A549 (cell line): ENCODE measurements at regions not wholly inside any gene's neighbourhood (a gene's known extent, or its start where the extent isn't known, plus 50 kb on each side); places are given as distances from the start of the nearest gene placed in this dataset.

Experiments
- ATOH8 ChIP-seq: fragments of 250-450 bp; sonication (Bioruptor Pico); IDR thresholded peaks from 2 replicates; pipeline ENCODE4 v1.5.0; 2020; ENCODE audit warnings: low read depth, mild to moderate bottlenecking, moderate library complexity
- CEBPB ChIP-seq, 2 experiments: fragments of >200 bp in 1 of 2; sonication (Bioruptor Twin) in 1 of 2; formaldehyde crosslinking in 1 of 2; IDR thresholded peaks; 2 replicates each; pipeline ENCODE4 v1.6.1; 2012 to 2016
- CHD2 ChIP-seq: fragments of 150-350 bp; IDR thresholded peaks from 2 replicates; pipeline ENCODE4 v1.6.1; 2014; ENCODE audit warnings: low read length; ENCODE audit not compliant: partially characterized antibody
- E2F6 ChIP-seq: IDR thresholded peaks from 2 replicates; pipeline ENCODE4 v1.6.1; 2012; ENCODE audit warnings: low read depth, borderline replicate concordance
- EHF ChIP-seq: fragments of 250-450 bp; sonication (Bioruptor Pico); IDR thresholded peaks from 2 replicates; pipeline ENCODE4 v1.5.0; 2020; ENCODE audit warnings: mild to moderate bottlenecking
- ELK1 ChIP-seq: fragments of 150-350 bp; IDR thresholded peaks from 2 replicates; pipeline ENCODE4 v1.6.1; 2014; ENCODE audit warnings: low read depth, mild to moderate bottlenecking, low read length
- EP300 ChIP-seq, 2 experiments: fragments of >200 bp; sonication (Bioruptor Twin); formaldehyde crosslinking; IDR thresholded peaks; 2 replicates in 1 of 2; 3 replicates in 1 of 2; pipeline ENCODE4 v1.6.1; 2016 to 2017
- FOSB ChIP-seq: fragments of 250-450 bp; sonication (Bioruptor Pico); IDR thresholded peaks from 2 replicates; pipeline ENCODE4 v1.5.0; 2020; ENCODE audit warnings: mild to moderate bottlenecking, moderate library complexity
- FOSL2 ChIP-seq, 2 experiments: fragments of 450-650 bp in 1 of 2; fragments of >200 bp in 1 of 2; sonication (Bioruptor Twin) in 1 of 2; formaldehyde crosslinking; IDR thresholded peaks; 2 replicates each; pipeline versions ENCODE4 v1.5.0 to v1.6.1; 2016 to 2020; ENCODE audit warnings: mild to moderate bottlenecking in 1 of 2, moderate library complexity in 1 of 2
- GATA3 ChIP-seq: IDR thresholded peaks from 2 replicates; pipeline ENCODE4 v1.6.1; 2012; ENCODE audit warnings: borderline replicate concordance
- HEYL ChIP-seq: fragments of 250-450 bp; sonication (Bioruptor Pico); IDR thresholded peaks from 2 replicates; pipeline ENCODE4 v1.8.0; 2021; ENCODE audit warnings: mild to moderate bottlenecking, moderate library complexity
- HMGXB4 ChIP-seq: fragments of 250-450 bp; sonication (Bioruptor Pico); IDR thresholded peaks from 2 replicates; pipeline ENCODE4 v1.5.0; 2021; ENCODE audit warnings: mild to moderate bottlenecking, moderate library complexity, borderline replicate concordance
- HOXA7 ChIP-seq: fragments of 250-450 bp; sonication (Bioruptor Pico); IDR thresholded peaks from 2 replicates; pipeline ENCODE4 v1.5.0; 2020; ENCODE audit warnings: mild to moderate bottlenecking, moderate library complexity
- JUNB ChIP-seq: fragments of >200 bp; sonication (Bioruptor Twin); formaldehyde crosslinking; IDR thresholded peaks from 2 replicates; pipeline ENCODE4 v1.6.1; 2016
- KDM1A ChIP-seq: fragments of 200-600 bp; sonication (generic); IDR thresholded peaks from 2 replicates; pipeline ENCODE4 v1.6.1; 2016; ENCODE audit warnings: low read depth, mild to moderate bottlenecking
- KDM5A ChIP-seq: fragments of 200-600 bp; sonication (generic); IDR thresholded peaks from 2 replicates; pipeline ENCODE4 v1.6.1; 2016; ENCODE audit warnings: antibody characterized with exemption, mild to moderate bottlenecking
- MAZ ChIP-seq: fragments of 150-350 bp; IDR thresholded peaks from 2 replicates; pipeline ENCODE4 v1.6.1; 2014; ENCODE audit warnings: antibody characterized with exemption, low read depth, low read length, borderline replicate concordance
- MYC ChIP-seq: IDR thresholded peaks from 2 replicates; pipeline ENCODE4 v1.6.1; 2012; ENCODE audit warnings: mild to moderate bottlenecking, inconsistent platforms, low read length, improper control_type of control experiment, borderline replicate concordance
- NPAS2 ChIP-seq: fragments of 250-450 bp; sonication (Bioruptor Pico); IDR thresholded peaks from 2 replicates; pipeline ENCODE4 v1.8.0; 2022; ENCODE audit warnings: mild to moderate bottlenecking, moderate library complexity, borderline replicate concordance
- NR3C1 ChIP-seq: fragments of >200 bp; sonication (Bioruptor Twin); formaldehyde crosslinking; IDR thresholded peaks from 3 replicates; pipeline ENCODE4 v1.6.1; 2017
- POLR2AphosphoS2 ChIP-seq: conservative IDR thresholded peaks from 2 replicates; pipeline ENCODE4 v1.6.1; 2012; ENCODE audit warnings: low read length, improper control_type of control experiment, inconsistent platforms
- RAD21 ChIP-seq, 2 experiments: fragments of >200 bp in 1 of 2; sonication (Bioruptor Twin) in 1 of 2; formaldehyde crosslinking in 1 of 2; IDR thresholded peaks in 1 of 2; conservative IDR thresholded peaks in 1 of 2; 2 replicates in 1 of 2; 3 replicates in 1 of 2; pipeline ENCODE4 v1.6.1; 2012 to 2018; ENCODE audit warnings: inconsistent platforms in 1 of 2
- RARB ChIP-seq: fragments of 250-450 bp; sonication (Bioruptor Pico); IDR thresholded peaks from 2 replicates; pipeline ENCODE4 v1.8.0; 2021; ENCODE audit warnings: mild to moderate bottlenecking, moderate library complexity
- RCOR1 ChIP-seq: fragments of 150-350 bp; IDR thresholded peaks from 2 replicates; pipeline ENCODE4 v1.6.1; 2014; ENCODE audit warnings: antibody characterized with exemption, low read length, low read depth
- RFX5 ChIP-seq: fragments of 450-650 bp; IDR thresholded peaks from 2 replicates; pipeline ENCODE4 v1.7.1; 2014; ENCODE audit warnings: antibody characterized with exemption, mild to moderate bottlenecking, moderate library complexity
- SMC3 ChIP-seq: fragments of >200 bp; sonication (Bioruptor Twin); formaldehyde crosslinking; IDR thresholded peaks from 3 replicates; pipeline ENCODE4 v1.6.1; 2018; ENCODE audit warnings: inconsistent platforms
- SREBF2 ChIP-seq: fragments of 450-650 bp; IDR thresholded peaks from 2 replicates; pipeline ENCODE4 v1.6.1; 2014; ENCODE audit warnings: mild to moderate bottlenecking, moderate library complexity
- TFCP2L1 ChIP-seq: fragments of 250-450 bp; sonication (Bioruptor Pico); IDR thresholded peaks from 2 replicates; pipeline ENCODE4 v1.5.0; 2021; ENCODE audit warnings: mild to moderate bottlenecking
- ZFP36 ChIP-seq: fragments of 450-650 bp; IDR thresholded peaks from 2 replicates; pipeline ENCODE4 v1.6.1; 2014; ENCODE audit warnings: borderline replicate concordance; ENCODE audit not compliant: partially characterized antibody
- TF ChIP-seq, protein P1 (sequence below): fragments of 200-600 bp; sonication (generic); IDR thresholded peaks from 2 replicates; pipeline ENCODE4 v1.6.1; 2016; ENCODE audit warnings: antibody characterized with exemption, mild to moderate bottlenecking, moderate library complexity
- TF ChIP-seq, protein P2 (sequence below): IDR thresholded peaks from 2 replicates; pipeline ENCODE4 v1.6.1; 2012
- TF ChIP-seq, protein P3 (sequence below): fragments of 450-650 bp; IDR thresholded peaks from 2 replicates; pipeline ENCODE4 v1.6.1; 2014; ENCODE audit warnings: antibody characterized with exemption

- no peak for TF ChIP-seq HEYL (CRISPR knock-in tag)
- no peak for TF ChIP-seq CHD2
- TF ChIP-seq CEBPB (IDR thresholded peaks at IDR 0.05) = peak; percentile 75 to 80; a peak in 3 of 4 replicates
- TF ChIP-seq ELK1 = no peak
- TF ChIP-seq POLR2AphosphoS2 = no peak
- TF ChIP-seq NPAS2 = no peak
- peak; percentile 86; the same call in 1 of the 2 replicates for TF ChIP-seq ATOH8 (CRISPR knock-in tag)
- no peak for TF ChIP-seq MAZ
- no peak for TF ChIP-seq ZFP36
- no peak for TF ChIP-seq FOSB (CRISPR knock-in tag)
- TF ChIP-seq, protein P1, sequence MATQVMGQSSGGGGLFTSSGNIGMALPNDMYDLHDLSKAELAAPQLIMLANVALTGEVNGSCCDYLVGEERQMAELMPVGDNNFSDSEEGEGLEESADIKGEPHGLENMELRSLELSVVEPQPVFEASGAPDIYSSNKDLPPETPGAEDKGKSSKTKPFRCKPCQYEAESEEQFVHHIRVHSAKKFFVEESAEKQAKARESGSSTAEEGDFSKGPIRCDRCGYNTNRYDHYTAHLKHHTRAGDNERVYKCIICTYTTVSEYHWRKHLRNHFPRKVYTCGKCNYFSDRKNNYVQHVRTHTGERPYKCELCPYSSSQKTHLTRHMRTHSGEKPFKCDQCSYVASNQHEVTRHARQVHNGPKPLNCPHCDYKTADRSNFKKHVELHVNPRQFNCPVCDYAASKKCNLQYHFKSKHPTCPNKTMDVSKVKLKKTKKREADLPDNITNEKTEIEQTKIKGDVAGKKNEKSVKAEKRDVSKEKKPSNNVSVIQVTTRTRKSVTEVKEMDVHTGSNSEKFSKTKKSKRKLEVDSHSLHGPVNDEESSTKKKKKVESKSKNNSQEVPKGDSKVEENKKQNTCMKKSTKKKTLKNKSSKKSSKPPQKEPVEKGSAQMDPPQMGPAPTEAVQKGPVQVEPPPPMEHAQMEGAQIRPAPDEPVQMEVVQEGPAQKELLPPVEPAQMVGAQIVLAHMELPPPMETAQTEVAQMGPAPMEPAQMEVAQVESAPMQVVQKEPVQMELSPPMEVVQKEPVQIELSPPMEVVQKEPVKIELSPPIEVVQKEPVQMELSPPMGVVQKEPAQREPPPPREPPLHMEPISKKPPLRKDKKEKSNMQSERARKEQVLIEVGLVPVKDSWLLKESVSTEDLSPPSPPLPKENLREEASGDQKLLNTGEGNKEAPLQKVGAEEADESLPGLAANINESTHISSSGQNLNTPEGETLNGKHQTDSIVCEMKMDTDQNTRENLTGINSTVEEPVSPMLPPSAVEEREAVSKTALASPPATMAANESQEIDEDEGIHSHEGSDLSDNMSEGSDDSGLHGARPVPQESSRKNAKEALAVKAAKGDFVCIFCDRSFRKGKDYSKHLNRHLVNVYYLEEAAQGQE = no peak
- TF ChIP-seq, protein P2, sequence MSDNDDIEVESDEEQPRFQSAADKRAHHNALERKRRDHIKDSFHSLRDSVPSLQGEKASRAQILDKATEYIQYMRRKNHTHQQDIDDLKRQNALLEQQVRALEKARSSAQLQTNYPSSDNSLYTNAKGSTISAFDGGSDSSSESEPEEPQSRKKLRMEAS = peak; percentile 32
- TF ChIP-seq RARB = no peak
- TF ChIP-seq SMC3 = no peak
- no peak for TF ChIP-seq E2F6
- no peak for TF ChIP-seq KDM1A
- TF ChIP-seq, protein P3, sequence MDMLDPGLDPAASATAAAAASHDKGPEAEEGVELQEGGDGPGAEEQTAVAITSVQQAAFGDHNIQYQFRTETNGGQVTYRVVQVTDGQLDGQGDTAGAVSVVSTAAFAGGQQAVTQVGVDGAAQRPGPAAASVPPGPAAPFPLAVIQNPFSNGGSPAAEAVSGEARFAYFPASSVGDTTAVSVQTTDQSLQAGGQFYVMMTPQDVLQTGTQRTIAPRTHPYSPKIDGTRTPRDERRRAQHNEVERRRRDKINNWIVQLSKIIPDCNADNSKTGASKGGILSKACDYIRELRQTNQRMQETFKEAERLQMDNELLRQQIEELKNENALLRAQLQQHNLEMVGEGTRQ = no peak
- TF ChIP-seq RCOR1 = no peak
- no peak for TF ChIP-seq RAD21 (conservative IDR thresholded peaks at IDR 0.05 in 1 of 2, IDR thresholded peaks at IDR 0.05 in 1 of 2)
- TF ChIP-seq JUNB = peak; percentile 75
- TF ChIP-seq KDM5A = no peak
- TF ChIP-seq SREBF2 = no peak
- TF ChIP-seq HMGXB4 (CRISPR knock-in tag) = no peak
- TF ChIP-seq GATA3 = peak; percentile 63; the same call in 1 of the 2 replicates
- TF ChIP-seq TFCP2L1 = no peak
- TF ChIP-seq RFX5 = no peak
- TF ChIP-seq HOXA7 (CRISPR knock-in tag) = no peak
- peak; percentile 12; the same call in 1 of the 2 replicates for TF ChIP-seq FOSL2 (IDR thresholded peaks at IDR 0.05)
- TF ChIP-seq FOSL2 (CRISPR knock-in tag; IDR thresholded peaks at IDR 0.05) = peak; percentile 80
- peak in 1 of 2 experiments; percentile 81; a peak in 2 of 5 replicates for TF ChIP-seq EP300 (IDR thresholded peaks at IDR 0.05)
- no peak for TF ChIP-seq EHF (CRISPR knock-in tag)
- TF ChIP-seq NR3C1 = no peak
- 0 out of 2 replicates have a peak, but pooled peaks have one; percentile 47 for TF ChIP-seq MYC
These were observed 171.2 kb downstream of the TTC8 start (continued) for GRCh38 chr14:88995437-88996198.
